Fibroblast of lung (primary cell): ENCODE measurements at regions not wholly inside any gene's neighbourhood (a gene's known extent, or its start where the extent isn't known, plus 50 kb on each side); places are given as distances from the start of the nearest gene placed in this dataset.

Experiments used
- EZH2 ChIP-seq: IDR thresholded peaks from 2 replicates; pipeline ENCODE4 v1.5.1; 2012; ENCODE audit warnings: low read length, control low read depth, mild to moderate bottlenecking; ENCODE audit errors: missing control alignments
- TF ChIP-seq, protein P1 (sequence below), 2 donors: IDR thresholded peaks in 1 of 2; conservative IDR thresholded peaks in 1 of 2; 1 replicate in 1 of 2; 2 replicates in 1 of 2; pipeline ENCODE4 v1.5.1; 2011 to 2012; ENCODE audit warnings: low read length in 2 of 2, control low read depth in 1 of 2, inconsistent platforms in 1 of 2, low read depth in 1 of 2, mild to moderate bottlenecking in 1 of 2

DNA sequence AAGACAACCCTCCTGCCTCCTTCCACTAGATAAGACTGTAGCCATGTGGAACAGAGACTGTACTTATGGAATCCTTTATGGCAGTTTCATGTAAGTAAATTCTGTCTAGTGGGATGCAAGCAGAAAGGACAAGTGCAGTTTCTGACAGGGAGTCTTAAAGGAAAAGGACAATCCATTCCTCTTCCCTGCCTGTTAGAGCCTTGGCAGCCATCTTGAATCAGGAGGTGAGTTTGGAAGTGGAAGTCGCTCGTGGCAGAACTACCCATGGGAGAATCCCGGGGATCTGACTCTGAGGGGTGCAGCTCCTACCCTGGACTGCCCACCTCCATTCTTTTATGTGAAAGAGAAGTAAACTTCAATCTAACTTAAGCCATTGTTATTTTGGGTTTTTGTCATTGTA lies 61.4 kb upstream of the AKAP12 start:
- TF ChIP-seq, protein P1, sequence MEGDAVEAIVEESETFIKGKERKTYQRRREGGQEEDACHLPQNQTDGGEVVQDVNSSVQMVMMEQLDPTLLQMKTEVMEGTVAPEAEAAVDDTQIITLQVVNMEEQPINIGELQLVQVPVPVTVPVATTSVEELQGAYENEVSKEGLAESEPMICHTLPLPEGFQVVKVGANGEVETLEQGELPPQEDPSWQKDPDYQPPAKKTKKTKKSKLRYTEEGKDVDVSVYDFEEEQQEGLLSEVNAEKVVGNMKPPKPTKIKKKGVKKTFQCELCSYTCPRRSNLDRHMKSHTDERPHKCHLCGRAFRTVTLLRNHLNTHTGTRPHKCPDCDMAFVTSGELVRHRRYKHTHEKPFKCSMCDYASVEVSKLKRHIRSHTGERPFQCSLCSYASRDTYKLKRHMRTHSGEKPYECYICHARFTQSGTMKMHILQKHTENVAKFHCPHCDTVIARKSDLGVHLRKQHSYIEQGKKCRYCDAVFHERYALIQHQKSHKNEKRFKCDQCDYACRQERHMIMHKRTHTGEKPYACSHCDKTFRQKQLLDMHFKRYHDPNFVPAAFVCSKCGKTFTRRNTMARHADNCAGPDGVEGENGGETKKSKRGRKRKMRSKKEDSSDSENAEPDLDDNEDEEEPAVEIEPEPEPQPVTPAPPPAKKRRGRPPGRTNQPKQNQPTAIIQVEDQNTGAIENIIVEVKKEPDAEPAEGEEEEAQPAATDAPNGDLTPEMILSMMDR (conservative IDR thresholded peaks at IDR 0.05 in 1 of 2, IDR thresholded peaks at IDR 0.05 in 1 of 2; ENCODE audit: low read depth in 1 of 2, low read length in 2 of 2) = no peak
- no peak for TF ChIP-seq EZH2
